Endothelial cell of umbilical vein (primary cell): ENCODE measurements at regions not wholly inside any gene's neighbourhood (a gene's known extent, or its start where the extent isn't known, plus 50 kb on each side); places are given as distances from the start of the nearest gene placed in this dataset.

Experiments used
- BruUV-seq: library from RNA; stranded (reverse); fragments of 400-500 nt; replicated peaks from 2 replicates; lab custom pipeline; 2021; lab: Mats Ljungman, UMichigan
- CTCF ChIA-PET: fragments of 300-600, 350-600 bp; sonication (Branson Sonifier 250); formaldehyde crosslinking; loops from one replicate; lab custom pipeline; 2021; ENCODE audit warnings: antibody characterized with exemption, inconsistent platforms; lab: Charles Lee
- POLR2A ChIA-PET: fragments of 300-600, 350-600 bp; sonication (Branson Sonifier 250); formaldehyde crosslinking; loops from one replicate; lab custom pipeline; 2021; ENCODE audit warnings: antibody characterized with exemption, inconsistent platforms; lab: Charles Lee
- DNase-seq: peaks from one replicate; pipeline ENCODE4 v3.0.0-alpha.2; 2011; ENCODE audit warnings: low read depth, low spot score
- FAIRE-seq: peaks from 2 replicates; lab custom pipeline; 2011; peaks lifted over from hg19 to GRCh38; lab: Jason Lieb, UNC
- H2AFZ ChIP-seq: 2 replicates; pipeline ENCODE4 v1.6.0; 2012; ENCODE audit warnings: low read depth, low read length, control low read depth, inconsistent platforms
- H3K27ac ChIP-seq: 2 replicates; pipeline ENCODE4 v1.5.1; 2011; ENCODE audit warnings: low read depth, mild to moderate bottlenecking, control low read depth, low read length, moderate library complexity; ENCODE audit not compliant: insufficient read depth
- H3K27me3 ChIP-seq, 2 experiments: 2 replicates each; pipeline versions ENCODE4 v1.6.0 to v1.6.1; 2011; ENCODE audit warnings: low read length in 2 of 2, mixed read lengths in 1 of 2; ENCODE audit not compliant: control insufficient read depth in 2 of 2, insufficient read depth in 2 of 2
- H3K36me3 ChIP-seq, 2 experiments: 2 replicates in 1 of 2; 3 replicates in 1 of 2; pipeline ENCODE4 v1.5.1; 2011; ENCODE audit warnings: low read length in 2 of 2, mild to moderate bottlenecking in 1 of 2, moderate library complexity in 1 of 2; ENCODE audit not compliant: control insufficient read depth in 2 of 2, insufficient read depth in 2 of 2; ENCODE audit errors: extremely low read depth in 1 of 2
- H3K4me1 ChIP-seq: 3 replicates; pipeline ENCODE4 v1.5.1; 2011; ENCODE audit warnings: mild to moderate bottlenecking, low read length; ENCODE audit not compliant: control insufficient read depth, insufficient read depth; ENCODE audit errors: extremely low read depth
- H3K4me2 ChIP-seq: 2 replicates; pipeline ENCODE4 v1.6.1; 2011; ENCODE audit warnings: low read length, control low read depth, mixed read lengths; ENCODE audit not compliant: insufficient read depth
- H3K4me3 ChIP-seq, 3 experiments: fragments of 200-600 bp in 1 of 3; sonication (generic), shearing (Covaris generic) in 1 of 3; replicated peaks in 1 of 3; 2 replicates each; pipeline ENCODE4 v1.5.1; 2011 to 2016; ENCODE audit warnings: control low read depth in 3 of 3, low read length in 3 of 3, mild to moderate bottlenecking in 2 of 3, inconsistent platforms in 1 of 3, low read depth in 1 of 3, moderate library complexity in 1 of 3; ENCODE audit not compliant: insufficient read depth in 1 of 3
- H3K79me2 ChIP-seq: 2 replicates; pipeline ENCODE4 v1.6.0; 2012; ENCODE audit warnings: low read length, inconsistent platforms; ENCODE audit not compliant: control insufficient read depth, insufficient read depth
- H3K9ac ChIP-seq: replicated peaks from 2 replicates; pipeline ENCODE3; 2011; ENCODE audit warnings: low read length, control low read depth; ENCODE audit not compliant: insufficient read depth; ENCODE audit errors: extremely low read depth
- H3K9me1 ChIP-seq: replicated peaks from 3 replicates; pipeline ENCODE4 v1.6.0; 2011; ENCODE audit warnings: mild to moderate bottlenecking, low read length; ENCODE audit not compliant: control insufficient read depth, insufficient read depth; ENCODE audit errors: extremely low read depth
- H3K9me3 ChIP-seq: replicated peaks from 2 replicates; pipeline ENCODE4 v1.5.1; 2012; ENCODE audit warnings: low read length, inconsistent platforms; ENCODE audit not compliant: control insufficient read depth, insufficient read depth
- H4K20me1 ChIP-seq: replicated peaks from 2 replicates; pipeline ENCODE3; 2011; ENCODE audit warnings: mild to moderate bottlenecking, low read length; ENCODE audit not compliant: control insufficient read depth, insufficient read depth; ENCODE audit errors: extremely low read depth
- EZH2 ChIP-seq: IDR thresholded peaks from 2 replicates; pipeline ENCODE4 v1.6.1; 2012; ENCODE audit warnings: borderline replicate concordance, low read depth, mild to moderate bottlenecking, moderate library complexity, low read length, inconsistent platforms; ENCODE audit not compliant: severe bottlenecking
- FOS ChIP-seq: IDR thresholded peaks from 2 replicates; pipeline ENCODE4 v1.6.1; 2011; ENCODE audit warnings: mild to moderate bottlenecking, low read length, moderate library complexity, borderline replicate concordance; ENCODE audit not compliant: insufficient read depth
- GATA2 ChIP-seq: IDR thresholded peaks from 2 replicates; pipeline ENCODE4 v1.7.0; 2011; ENCODE audit warnings: low read depth, mild to moderate bottlenecking, moderate library complexity, mixed read lengths, low read length; ENCODE audit not compliant: insufficient read length, insufficient read depth
- JUN ChIP-seq: IDR thresholded peaks from 2 replicates; pipeline ENCODE4 v1.6.1; 2011; ENCODE audit warnings: borderline replicate concordance, low read depth; ENCODE audit not compliant: insufficient read length, insufficient read depth
- MYC ChIP-seq: IDR thresholded peaks from one replicate; pipeline ENCODE4 v1.6.1; 2011; ENCODE audit warnings: mild to moderate bottlenecking, low read depth, low read length
- POLR2A ChIP-seq: IDR thresholded peaks from 2 replicates; pipeline ENCODE4 v1.6.1; 2012; ENCODE audit warnings: low read depth, mild to moderate bottlenecking, control low read depth, low read length
- POLR2AphosphoS5 ChIP-seq: IDR thresholded peaks from 2 replicates; pipeline ENCODE4 v1.6.1; 2012; ENCODE audit warnings: low read depth, mild to moderate bottlenecking, control low read depth, low read length, moderate library complexity; ENCODE audit not compliant: insufficient read depth
- dilution Hi-C: fragments of 300-500 bp; cut with MboI; formaldehyde crosslinking; loops from one replicate; pipeline ENCODE4 v1.15.0; 2019; ENCODE audit warnings: low sequenced_read_pairs; ENCODE audit not compliant: extremely low pct_ligation_motif_present
- intact Hi-C: fragments of 100-400 bp; cut with micrococcal nuclease; formaldehyde crosslinking; loops from one replicate; pipeline ENCODE4 v1.10.0; 2022
- TF ChIP-seq, protein P1 (sequence below), 2 donors: IDR thresholded peaks; 1 replicate in 1 of 2; 2 replicates in 1 of 2; pipeline ENCODE4 v1.5.1; 2011; ENCODE audit warnings: low read length in 2 of 2, mild to moderate bottlenecking in 2 of 2, moderate library complexity in 2 of 2, control low read depth in 1 of 2, inconsistent platforms in 1 of 2, low read depth in 1 of 2; ENCODE audit not compliant: insufficient read depth in 1 of 2; ENCODE audit errors: extremely low read depth in 1 of 2
- TF ChIP-seq, protein P2 (sequence below): IDR thresholded peaks from 2 replicates; pipeline ENCODE4 v1.6.1; 2011; ENCODE audit not compliant: insufficient read depth, insufficient read length

DNA sequence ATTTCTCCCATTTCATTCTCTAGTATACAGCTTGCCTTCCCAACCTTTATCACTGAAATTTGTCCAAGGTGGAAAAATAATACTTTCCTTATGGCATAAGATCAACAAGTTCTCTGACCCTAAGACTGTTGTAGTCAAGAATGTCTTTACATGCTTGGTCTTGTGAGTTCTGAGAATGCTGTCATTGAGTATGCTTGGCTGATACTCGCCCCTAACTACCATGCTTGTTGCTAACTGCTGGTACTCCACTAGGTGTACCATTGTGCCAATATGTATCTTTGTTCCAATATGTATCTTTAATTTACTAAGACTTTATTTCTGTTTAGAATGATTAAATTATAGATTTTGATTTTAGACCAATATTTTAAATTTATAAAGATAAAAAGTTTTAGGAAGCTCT is 796.4 kb downstream of the PCDH7 start:
- ChIA-PET CTCF (no interaction called here), POLR2A (no interaction called here)
- DNase-seq (no peak), FAIRE-seq (no peak)
- H3K36me3 ChIP-seq: no peaks in the 10 kb centered on the region
- H2AFZ ChIP-seq: no peak overlapping the region
- H3K4me3 ChIP-seq: no peak overlapping the region
- intact Hi-C loops (no loop called here), dilution Hi-C loops (no loop called here)
- no peak overlapping the region for H3K27ac ChIP-seq
- no peaks in the 10 kb centered on the region for H3K79me2 ChIP-seq
- no peaks in the 10 kb centered on the region for H3K9me1 ChIP-seq
- H3K9ac ChIP-seq: no peak overlapping the region
- BruUV-seq: no TSS peak
- H3K9me3 ChIP-seq: no peaks in the 10 kb centered on the region
- TF ChIP-seq, protein P1, sequence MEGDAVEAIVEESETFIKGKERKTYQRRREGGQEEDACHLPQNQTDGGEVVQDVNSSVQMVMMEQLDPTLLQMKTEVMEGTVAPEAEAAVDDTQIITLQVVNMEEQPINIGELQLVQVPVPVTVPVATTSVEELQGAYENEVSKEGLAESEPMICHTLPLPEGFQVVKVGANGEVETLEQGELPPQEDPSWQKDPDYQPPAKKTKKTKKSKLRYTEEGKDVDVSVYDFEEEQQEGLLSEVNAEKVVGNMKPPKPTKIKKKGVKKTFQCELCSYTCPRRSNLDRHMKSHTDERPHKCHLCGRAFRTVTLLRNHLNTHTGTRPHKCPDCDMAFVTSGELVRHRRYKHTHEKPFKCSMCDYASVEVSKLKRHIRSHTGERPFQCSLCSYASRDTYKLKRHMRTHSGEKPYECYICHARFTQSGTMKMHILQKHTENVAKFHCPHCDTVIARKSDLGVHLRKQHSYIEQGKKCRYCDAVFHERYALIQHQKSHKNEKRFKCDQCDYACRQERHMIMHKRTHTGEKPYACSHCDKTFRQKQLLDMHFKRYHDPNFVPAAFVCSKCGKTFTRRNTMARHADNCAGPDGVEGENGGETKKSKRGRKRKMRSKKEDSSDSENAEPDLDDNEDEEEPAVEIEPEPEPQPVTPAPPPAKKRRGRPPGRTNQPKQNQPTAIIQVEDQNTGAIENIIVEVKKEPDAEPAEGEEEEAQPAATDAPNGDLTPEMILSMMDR (IDR thresholded peaks at IDR 0.05; ENCODE audit: extremely low read depth in 1 of 2, insufficient read depth in 1 of 2, low read depth in 1 of 2, low read length in 2 of 2): no peak
- no peak for TF ChIP-seq JUN
- no peak for TF ChIP-seq GATA2
- TF ChIP-seq MYC: no peak
- TF ChIP-seq POLR2A: no peak
- TF ChIP-seq POLR2AphosphoS5: no peak
- no peak for TF ChIP-seq FOS
- TF ChIP-seq EZH2: no peak
- TF ChIP-seq, protein P2, sequence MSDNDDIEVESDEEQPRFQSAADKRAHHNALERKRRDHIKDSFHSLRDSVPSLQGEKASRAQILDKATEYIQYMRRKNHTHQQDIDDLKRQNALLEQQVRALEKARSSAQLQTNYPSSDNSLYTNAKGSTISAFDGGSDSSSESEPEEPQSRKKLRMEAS: no peak
- H3K4me1 ChIP-seq: no peaks in the 10 kb centered on the region
- no peaks in the 10 kb centered on the region for H4K20me1 ChIP-seq
- H3K27me3 ChIP-seq: no peaks in the 10 kb centered on the region
- H3K4me2 ChIP-seq: no peak overlapping the region
